ENCODE measurements at regions not wholly inside any gene's neighbourhood (a gene's known extent, or its start where the extent isn't known, plus 50 kb on each side); places are given as distances from the start of the nearest gene placed in this dataset.

GRCh38 chr16:7278636-7279035, 54.0 kb upstream of the RBFOX1 start:
- Histone ChIP-seq H3K27ac (no peak overlapping the region), H3K36me3 (no peaks in the 10 kb centered on the region), H3K9me3 (no peaks in the 10 kb centered on the region), H3K4me3 (no peak overlapping the region), H3K27me3 (replicated peaks; ENCODE audit: insufficient read depth) (no peaks in the 10 kb centered on the region), H3K4me1 (replicated peaks) (no peaks in the 10 kb centered on the region)
- TF ChIP-seq CTCF (IDR thresholded peaks at IDR 0.05) (no peak), POLR2A (IDR thresholded peaks at IDR 0.05) (no peak), POLR2AphosphoS5 (IDR thresholded peaks at IDR 0.05) (no peak)
- no peak for DNase-seq (ENCODE audit: low spot score)
- intact Hi-C loops (cut with DNase I): no loop called here
- 66% methylated on average over 4 of the region's 4 CpGs for WGBS

- H3K4me1 ChIP-seq (replicated peaks): no peaks in the 10 kb centered on the region
- WGBS: 62% methylated on average over 4 of the region's 4 CpGs
These were observed 60.0 kb upstream of the RBFOX1 start for GRCh38 chr16:7272567-7273158.

DNA sequence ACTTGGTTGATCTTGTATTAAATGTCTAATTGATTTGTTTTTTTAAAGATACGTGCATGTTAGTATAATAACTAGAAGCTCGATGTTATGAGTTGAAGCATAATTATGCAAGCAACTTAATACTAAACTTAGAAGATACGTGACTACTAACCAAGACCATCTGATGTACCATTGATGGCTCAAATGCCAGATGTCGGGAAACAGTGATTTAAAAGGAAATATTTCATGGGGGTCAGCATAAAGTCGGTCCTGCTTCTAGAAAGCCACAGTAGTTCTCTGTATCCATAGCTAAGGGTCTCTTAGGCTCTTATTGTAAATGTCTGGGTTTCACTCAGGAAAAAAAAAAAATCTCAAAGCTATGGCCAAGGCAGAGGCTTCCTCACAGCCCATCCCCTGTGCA, 61.2 kb upstream of the RBFOX1 start:
- H3K4me3 ChIP-seq: no peak overlapping the region
- intact Hi-C loops (cut with DNase I): no loop called here
- no peak overlapping the region for H3K27ac ChIP-seq
- no peak for DNase-seq (ENCODE audit: low spot score)
- H3K27me3 ChIP-seq (replicated peaks; ENCODE audit: insufficient read depth): no peaks in the 10 kb centered on the region
- 71% methylated on average over 5 of the region's 5 CpGs for WGBS
- no peaks in the 10 kb centered on the region for H3K4me1 ChIP-seq (replicated peaks)
- no peaks in the 10 kb centered on the region for H3K36me3 ChIP-seq
- no peak for TF ChIP-seq CTCF (IDR thresholded peaks at IDR 0.05)
- TF ChIP-seq POLR2AphosphoS5 (IDR thresholded peaks at IDR 0.05): no peak
- TF ChIP-seq POLR2A (IDR thresholded peaks at IDR 0.05): no peak
- H3K9me3 ChIP-seq: no peaks in the 10 kb centered on the region

More at GRCh38 chr16:7272567-7273158, 60.0 kb upstream of the RBFOX1 start:
- Histone ChIP-seq H3K36me3 (no peaks in the 10 kb centered on the region), H3K27ac (no peak overlapping the region), H3K27me3 (replicated peaks; ENCODE audit: insufficient read depth) (no peaks in the 10 kb centered on the region), H3K4me3 (no peak overlapping the region), H3K9me3 (no peaks in the 10 kb centered on the region)
- intact Hi-C loops (cut with DNase I): no loop called here
- DNase-seq (ENCODE audit: low spot score): no peak
- no peak for TF ChIP-seq CTCF (IDR thresholded peaks at IDR 0.05)

GRCh38 chr16:7270823-7271222, 61.8 kb upstream of the RBFOX1 start:
- DNase-seq (ENCODE audit: low spot score): no peak
- intact Hi-C loops (cut with DNase I): no loop called here
- no peaks in the 10 kb centered on the region for H3K4me1 ChIP-seq (replicated peaks)
- no peaks in the 10 kb centered on the region for H3K9me3 ChIP-seq
- whole genome bisulfite sequencing: 42% methylated on average over 3 of the region's 3 CpGs
- H3K27me3 ChIP-seq (replicated peaks; ENCODE audit: insufficient read depth): no peaks in the 10 kb centered on the region
- TF ChIP-seq CTCF (IDR thresholded peaks at IDR 0.05): no peak
- TF ChIP-seq POLR2AphosphoS5 (IDR thresholded peaks at IDR 0.05): no peak
- TF ChIP-seq POLR2A (IDR thresholded peaks at IDR 0.05): no peak
- H3K36me3 ChIP-seq: no peaks in the 10 kb centered on the region
- H3K27ac ChIP-seq: no peak overlapping the region
- H3K4me3 ChIP-seq: no peak overlapping the region

DNA sequence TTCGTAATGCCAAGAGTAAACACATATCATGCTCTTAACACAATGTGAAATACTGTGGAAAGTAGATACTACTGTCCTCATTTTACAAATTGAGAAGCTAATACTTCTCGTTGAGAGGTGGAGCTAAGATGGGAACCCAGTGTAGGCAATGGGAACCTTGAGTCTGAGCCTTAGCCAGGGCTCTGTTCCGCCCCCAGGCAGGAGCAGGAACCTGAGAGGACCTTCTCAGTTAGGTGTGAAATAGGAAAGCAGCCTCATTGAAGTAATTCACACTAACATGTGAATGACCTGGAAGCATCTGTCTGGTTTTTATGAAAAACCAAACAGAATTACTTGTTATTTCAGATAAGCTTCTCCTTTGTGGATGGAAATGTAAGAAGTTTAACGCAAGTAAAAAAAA, 62.6 kb upstream of the RBFOX1 start:
- TF ChIP-seq POLR2AphosphoS5 (IDR thresholded peaks at IDR 0.05): no peak
- TF ChIP-seq POLR2A (IDR thresholded peaks at IDR 0.05): no peak
- no peak for TF ChIP-seq CTCF (IDR thresholded peaks at IDR 0.05)
- H3K27me3 ChIP-seq (replicated peaks; ENCODE audit: insufficient read depth): no peaks in the 10 kb centered on the region
- WGBS: 72% methylated on average over 4 of the region's 4 CpGs
- no peaks in the 10 kb centered on the region for H3K36me3 ChIP-seq
- H3K4me1 ChIP-seq (replicated peaks): no peaks in the 10 kb centered on the region
- no peak overlapping the region for H3K27ac ChIP-seq
- H3K4me3 ChIP-seq: no peak overlapping the region
- H3K9me3 ChIP-seq: no peaks in the 10 kb centered on the region
- intact Hi-C loops (cut with DNase I): no loop called here
- DNase-seq (ENCODE audit: low spot score): no peak
